ENCODE measurements at regions not wholly inside any gene's neighbourhood (a gene's known extent, or its start where the extent isn't known, plus 50 kb on each side); places are given as distances from the start of the nearest gene placed in this dataset.
A peak's percentile ranks its signal among the peaks of the same experiment; 100 is the strongest.
"Not testable (repeated sequence)": the region's sequence is repeated elsewhere in the genome, so short reads cannot be mapped to it uniquely, and the experiment has no call there.

DNA sequence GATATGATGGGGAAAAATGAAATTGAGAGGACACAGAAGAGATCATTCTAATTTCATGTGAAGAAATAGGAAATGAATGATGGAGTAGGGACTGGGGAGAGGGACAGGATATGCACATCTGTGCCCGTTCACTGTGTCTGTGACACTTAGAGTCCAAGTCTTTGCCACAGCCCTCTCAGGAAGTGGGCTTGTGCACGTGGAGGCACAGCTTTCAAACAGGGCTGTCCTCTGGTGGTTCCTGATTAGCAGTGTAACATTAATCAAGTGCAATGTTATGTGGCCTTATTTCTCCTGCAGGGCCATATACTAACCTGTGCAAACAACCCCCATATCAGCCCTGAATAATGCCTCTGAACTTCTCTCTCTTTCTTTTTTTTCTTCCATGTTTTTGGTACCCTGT lies 312.2 kb upstream of the FAM98A start:
- Histone ChIP-seq H3K4me3 (ENCODE audit: low read depth, low read length, poor library complexity, severe bottlenecking) (no peak overlapping the region), H3K27me3 (replicated peaks; ENCODE audit: insufficient read depth, low read depth, low read length, poor library complexity) (no peaks in the 10 kb centered on the region), H3K4me1 (ENCODE audit: insufficient read depth, low read length, poor library complexity, severe bottlenecking) (peaks cover 7% of the 10 kb centered on the region), H3K9me3 (ENCODE audit: low read depth, low read length, poor library complexity, severe bottlenecking) (peaks cover 32% of the 10 kb centered on the region), H3K36me3 (ENCODE audit: insufficient read depth, low read length, poor library complexity, severe bottlenecking) (no peaks in the 10 kb centered on the region), H3K27ac (ENCODE audit: low read depth, low read length, poor library complexity, severe bottlenecking) (no peak overlapping the region)
- intact Hi-C loops (cut with micrococcal nuclease; ENCODE audit: unreplicated experiment): no loop called here
- no peak for DNase-seq (ENCODE audit: low spot score)
- ChIA-PET POLR2A (ENCODE audit: low non-redundant PET) (no interaction called here), CTCF (no interaction called here)
- TF ChIP-seq, protein P1, sequence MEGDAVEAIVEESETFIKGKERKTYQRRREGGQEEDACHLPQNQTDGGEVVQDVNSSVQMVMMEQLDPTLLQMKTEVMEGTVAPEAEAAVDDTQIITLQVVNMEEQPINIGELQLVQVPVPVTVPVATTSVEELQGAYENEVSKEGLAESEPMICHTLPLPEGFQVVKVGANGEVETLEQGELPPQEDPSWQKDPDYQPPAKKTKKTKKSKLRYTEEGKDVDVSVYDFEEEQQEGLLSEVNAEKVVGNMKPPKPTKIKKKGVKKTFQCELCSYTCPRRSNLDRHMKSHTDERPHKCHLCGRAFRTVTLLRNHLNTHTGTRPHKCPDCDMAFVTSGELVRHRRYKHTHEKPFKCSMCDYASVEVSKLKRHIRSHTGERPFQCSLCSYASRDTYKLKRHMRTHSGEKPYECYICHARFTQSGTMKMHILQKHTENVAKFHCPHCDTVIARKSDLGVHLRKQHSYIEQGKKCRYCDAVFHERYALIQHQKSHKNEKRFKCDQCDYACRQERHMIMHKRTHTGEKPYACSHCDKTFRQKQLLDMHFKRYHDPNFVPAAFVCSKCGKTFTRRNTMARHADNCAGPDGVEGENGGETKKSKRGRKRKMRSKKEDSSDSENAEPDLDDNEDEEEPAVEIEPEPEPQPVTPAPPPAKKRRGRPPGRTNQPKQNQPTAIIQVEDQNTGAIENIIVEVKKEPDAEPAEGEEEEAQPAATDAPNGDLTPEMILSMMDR (conservative IDR thresholded peaks at IDR 0.05; ENCODE audit: low read depth, low read length): no peak
- no peak for TF ChIP-seq EZH2 (IDR thresholded peaks at IDR 0.05; ENCODE audit: borderline replicate concordance, low read depth, low read length, poor library complexity, severe bottlenecking)
- no TSS peak for BruUV-seq (replicated peaks)

DNA sequence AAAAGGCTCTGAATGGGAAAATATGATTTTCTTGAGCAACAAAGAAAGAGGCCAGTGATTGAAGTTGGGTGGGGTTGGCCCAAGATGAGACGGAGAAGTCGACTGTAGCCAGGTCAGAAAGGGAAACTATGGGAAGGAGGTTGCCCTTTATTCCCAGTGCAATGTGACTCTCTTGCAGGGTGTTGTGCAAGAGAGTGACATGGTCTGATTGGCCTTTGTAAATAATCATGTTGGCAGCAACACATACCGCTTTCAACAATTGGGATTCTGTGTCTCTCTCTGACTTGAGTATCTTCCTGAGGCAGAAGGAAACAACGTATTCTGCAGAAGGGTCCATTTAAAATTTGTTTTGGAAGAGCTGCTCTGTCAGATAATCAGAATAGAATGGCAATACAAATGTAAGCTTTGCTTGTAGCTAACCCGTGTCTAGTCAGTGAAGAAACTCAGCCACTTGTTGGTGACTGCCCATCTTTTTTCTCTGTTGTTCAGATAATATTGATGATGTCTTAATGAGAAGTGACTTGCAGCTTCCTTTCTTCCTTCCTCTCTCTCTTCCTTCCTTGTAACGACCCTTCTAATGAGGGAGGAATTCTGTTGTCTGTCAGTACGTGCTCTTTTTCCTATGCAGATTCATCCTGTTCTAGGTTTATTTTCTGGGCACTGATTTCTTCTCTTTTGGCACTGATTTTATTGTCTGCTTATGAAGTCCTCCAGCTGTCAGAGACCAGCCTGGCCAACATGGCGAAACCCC lies 311.0 kb upstream of the FAM98A start:
- H3K27ac ChIP-seq (ENCODE audit: low read depth, low read length, poor library complexity, severe bottlenecking): peak overlapping the region; percentile 22
- H3K4me3 ChIP-seq (ENCODE audit: low read depth, low read length, poor library complexity, severe bottlenecking): no peak overlapping the region
- BruUV-seq (replicated peaks): no TSS peak
- DNase-seq (ENCODE audit: low spot score): no peak
- H3K36me3 ChIP-seq (ENCODE audit: insufficient read depth, low read length, poor library complexity, severe bottlenecking): no peaks in the 10 kb centered on the region
- peaks cover 7% of the 10 kb centered on the region for H3K4me1 ChIP-seq (ENCODE audit: insufficient read depth, low read length, poor library complexity, severe bottlenecking)
- CTCF ChIA-PET: no interaction called here
- no peak for TF ChIP-seq EZH2 (IDR thresholded peaks at IDR 0.05; ENCODE audit: borderline replicate concordance, low read depth, low read length, poor library complexity, severe bottlenecking)
- TF ChIP-seq, protein P1 (conservative IDR thresholded peaks at IDR 0.05; ENCODE audit: low read depth, low read length): no peak
- intact Hi-C loops (cut with micrococcal nuclease; ENCODE audit: unreplicated experiment): no loop called here
- H3K27me3 ChIP-seq (replicated peaks; ENCODE audit: insufficient read depth, low read depth, low read length, poor library complexity): no peaks in the 10 kb centered on the region
- H3K9me3 ChIP-seq (ENCODE audit: low read depth, low read length, poor library complexity, severe bottlenecking): peaks cover 28% of the 10 kb centered on the region
- POLR2A ChIA-PET (ENCODE audit: low non-redundant PET): no interaction called here

DNA sequence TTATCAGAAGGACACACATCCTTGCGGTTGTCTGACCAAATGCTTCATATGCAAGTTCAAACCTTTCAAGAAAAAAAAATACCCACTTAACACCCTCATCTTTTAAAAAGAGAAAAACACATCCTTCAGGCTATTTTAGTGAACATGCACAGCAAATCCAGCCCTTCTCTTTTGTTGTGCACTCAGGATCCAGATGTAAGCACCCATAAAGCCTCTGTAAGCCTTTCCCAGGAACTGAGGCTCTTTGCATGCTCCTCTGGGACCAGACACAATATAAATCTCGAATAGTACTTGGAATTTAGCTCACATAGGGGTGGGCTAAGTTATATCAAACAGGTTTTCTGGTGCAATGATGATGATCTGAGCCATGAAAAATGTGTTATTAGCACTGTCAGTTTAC lies 308.8 kb upstream of the FAM98A start:
- intact Hi-C loops (cut with micrococcal nuclease; ENCODE audit: unreplicated experiment): no loop called here

DNA sequence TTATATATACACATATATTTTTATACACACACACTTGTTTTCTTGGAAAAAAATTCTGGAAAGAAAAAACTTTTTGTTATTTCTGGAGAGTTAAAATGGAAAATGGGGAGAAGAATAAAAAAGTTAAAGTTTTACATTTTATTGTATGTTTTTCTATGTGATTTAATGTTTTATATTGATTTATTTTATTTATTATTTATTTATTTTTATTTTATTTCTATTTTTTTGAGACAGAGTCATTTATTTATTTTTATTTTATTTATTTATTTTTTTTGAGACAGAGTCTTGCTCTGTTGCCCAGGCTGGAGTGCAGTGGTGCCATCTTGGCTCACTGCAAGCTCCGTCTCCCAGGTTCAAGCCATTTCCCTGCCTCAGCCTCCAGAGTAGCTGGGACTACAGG lies 307.0 kb upstream of the FAM98A start:
- intact Hi-C loops (cut with micrococcal nuclease; ENCODE audit: unreplicated experiment); H3K27me3 ChIP-seq (replicated peaks; ENCODE audit: insufficient read depth, low read depth, low read length, poor library complexity); H3K4me3 ChIP-seq (ENCODE audit: low read depth, low read length, poor library complexity, severe bottlenecking); CTCF ChIA-PET; H3K4me1 ChIP-seq (ENCODE audit: insufficient read depth, low read length, poor library complexity, severe bottlenecking); H3K27ac ChIP-seq (ENCODE audit: low read depth, low read length, poor library complexity, severe bottlenecking); BruUV-seq (replicated peaks); DNase-seq (ENCODE audit: low spot score); H3K9me3 ChIP-seq (ENCODE audit: low read depth, low read length, poor library complexity, severe bottlenecking); POLR2A ChIA-PET (ENCODE audit: low non-redundant PET); H3K36me3 ChIP-seq (ENCODE audit: insufficient read depth, low read length, poor library complexity, severe bottlenecking): not testable (repeated sequence)

More for the DNA sequence above, 308.8 kb upstream of the FAM98A start:
- peaks cover 7% of the 10 kb centered on the region for H3K4me1 ChIP-seq (ENCODE audit: insufficient read depth, low read length, poor library complexity, severe bottlenecking)
- DNase-seq (ENCODE audit: low spot score): no peak
- ChIA-PET POLR2A (ENCODE audit: low non-redundant PET) (no interaction called here), CTCF (no interaction called here)
- no peak for TF ChIP-seq EZH2 (IDR thresholded peaks at IDR 0.05; ENCODE audit: borderline replicate concordance, low read depth, low read length, poor library complexity, severe bottlenecking)
- TF ChIP-seq, protein P1 (conservative IDR thresholded peaks at IDR 0.05; ENCODE audit: low read depth, low read length): no peak
- no peaks in the 10 kb centered on the region for H3K27me3 ChIP-seq (replicated peaks; ENCODE audit: insufficient read depth, low read depth, low read length, poor library complexity)
- H3K4me3 ChIP-seq (ENCODE audit: low read depth, low read length, poor library complexity, severe bottlenecking): no peak overlapping the region
- H3K36me3 ChIP-seq (ENCODE audit: insufficient read depth, low read length, poor library complexity, severe bottlenecking): no peaks in the 10 kb centered on the region
- no TSS peak for BruUV-seq (replicated peaks)
- peaks cover 9% of the 10 kb centered on the region for H3K9me3 ChIP-seq (ENCODE audit: low read depth, low read length, poor library complexity, severe bottlenecking)
- H3K27ac ChIP-seq (ENCODE audit: low read depth, low read length, poor library complexity, severe bottlenecking): peak overlapping the region; percentile 42
